D341Med (cell line): ENCODE measurements at regions not wholly inside any gene's neighbourhood (a gene's known extent, or its start where the extent isn't known, plus 50 kb on each side); places are given as distances from the start of the nearest gene placed in this dataset.
"Not testable (repeated sequence)": the region's sequence is repeated elsewhere in the genome, so short reads cannot be mapped to it uniquely, and the experiment has no call there.

Experiments
- DNase-seq: peaks from one replicate; pipeline ENCODE4 v3.0.0; 2012; ENCODE audit warnings: low spot score

GRCh38 chr3:112736805-112737566 lies 96.0 kb upstream of the CCDC80 start:
- DNase-seq: no peak

GRCh38 chr3:112736386-112736785 lies 95.4 kb upstream of the CCDC80 start:
- DNase-seq: no peak

- DNase-seq: no peak
Observed at GRCh38 chr3:112735926-112736325, 95.0 kb upstream of the CCDC80 start.

GRCh38 chr3:112734736-112735350 lies 93.9 kb upstream of the CCDC80 start:
- peak; percentile 67 for DNase-seq

- no peak for DNase-seq
Observed at GRCh38 chr3:112734171-112734570, 93.2 kb upstream of the CCDC80 start.

- DNase-seq: no peak
Observed at GRCh38 chr3:112730210-112730609, 89.3 kb upstream of the CCDC80 start.

- DNase-seq: no peak
Observed at GRCh38 chr3:112721231-112721630, 80.3 kb upstream of the CCDC80 start.

GRCh38 chr3:112718967-112719366 lies 78.0 kb upstream of the CCDC80 start:
- no peak for DNase-seq

GRCh38 chr3:112718516-112718915 lies 77.6 kb upstream of the CCDC80 start:
- DNase-seq: no peak

GRCh38 chr3:112709911-112710310 lies 69.0 kb upstream of the CCDC80 start:
- DNase-seq: no peak

GRCh38 chr3:112699436-112699978 lies 58.6 kb upstream of the CCDC80 start:
- no peak for DNase-seq

GRCh38 chr3:112698442-112698841 lies 57.5 kb upstream of the CCDC80 start:
- DNase-seq: not testable (repeated sequence)

GRCh38 chr3:112696244-112696643 lies 55.3 kb upstream of the CCDC80 start:
- DNase-seq: not testable (repeated sequence)

GRCh38 chr3:112695377-112696108 lies 54.6 kb upstream of the CCDC80 start:
- not testable (repeated sequence) for DNase-seq

- DNase-seq: not testable (repeated sequence)
Observed at GRCh38 chr3:112694906-112695305, 54.0 kb upstream of the CCDC80 start.

- no peak for DNase-seq
Observed at GRCh38 chr3:112693186-112693585, 52.2 kb upstream of the CCDC80 start.
